Suppressor macrophage treated with lipopolysaccharide for 1 hour (primary cell): ENCODE measurements at regions not wholly inside any gene's neighbourhood (a gene's known extent, or its start where the extent isn't known, plus 50 kb on each side); places are given as distances from the start of the nearest gene placed in this dataset.
A peak's percentile ranks its signal among the peaks of the same experiment; 100 is the strongest.

Source experiments
- DNase-seq, 3 donors: peaks; one replicate each; pipeline ENCODE4 v3.0.0-alpha.2; 2020 to 2022

GRCh38 chr7:132072873-132073272, 503.4 kb downstream of the PLXNA4 start:
- no peak for DNase-seq

DNA sequence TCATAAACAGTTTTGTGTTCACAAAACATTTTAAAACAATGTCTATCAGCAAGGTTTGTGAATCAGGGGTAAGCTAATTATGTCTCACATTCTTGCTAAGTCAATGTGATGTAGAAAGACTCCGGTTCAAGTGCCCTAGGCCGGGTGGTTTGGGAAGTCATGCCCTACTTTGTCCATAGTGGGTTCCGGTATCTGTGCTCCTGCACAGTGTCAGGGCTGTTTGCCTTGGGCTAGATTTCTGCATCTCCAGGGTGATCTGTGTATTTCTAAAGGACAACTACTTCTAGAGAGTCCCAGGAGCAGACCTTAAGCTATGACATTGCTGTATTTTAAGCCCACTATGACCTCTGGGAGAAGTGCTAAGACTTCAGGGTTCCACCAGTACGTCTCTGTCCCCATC, 504.1 kb downstream of the PLXNA4 start:
- no peak for DNase-seq

GRCh38 chr7:132069306-132069705, 507.0 kb downstream of the PLXNA4 start:
- DNase-seq = no peak

- DNase-seq = no peak
Observed at GRCh38 chr7:132066761-132067171, 509.5 kb downstream of the PLXNA4 start.

- no peak for DNase-seq
Observed at GRCh38 chr7:132065989-132066603, 509.7 kb upstream of the PODXL start.

DNA sequence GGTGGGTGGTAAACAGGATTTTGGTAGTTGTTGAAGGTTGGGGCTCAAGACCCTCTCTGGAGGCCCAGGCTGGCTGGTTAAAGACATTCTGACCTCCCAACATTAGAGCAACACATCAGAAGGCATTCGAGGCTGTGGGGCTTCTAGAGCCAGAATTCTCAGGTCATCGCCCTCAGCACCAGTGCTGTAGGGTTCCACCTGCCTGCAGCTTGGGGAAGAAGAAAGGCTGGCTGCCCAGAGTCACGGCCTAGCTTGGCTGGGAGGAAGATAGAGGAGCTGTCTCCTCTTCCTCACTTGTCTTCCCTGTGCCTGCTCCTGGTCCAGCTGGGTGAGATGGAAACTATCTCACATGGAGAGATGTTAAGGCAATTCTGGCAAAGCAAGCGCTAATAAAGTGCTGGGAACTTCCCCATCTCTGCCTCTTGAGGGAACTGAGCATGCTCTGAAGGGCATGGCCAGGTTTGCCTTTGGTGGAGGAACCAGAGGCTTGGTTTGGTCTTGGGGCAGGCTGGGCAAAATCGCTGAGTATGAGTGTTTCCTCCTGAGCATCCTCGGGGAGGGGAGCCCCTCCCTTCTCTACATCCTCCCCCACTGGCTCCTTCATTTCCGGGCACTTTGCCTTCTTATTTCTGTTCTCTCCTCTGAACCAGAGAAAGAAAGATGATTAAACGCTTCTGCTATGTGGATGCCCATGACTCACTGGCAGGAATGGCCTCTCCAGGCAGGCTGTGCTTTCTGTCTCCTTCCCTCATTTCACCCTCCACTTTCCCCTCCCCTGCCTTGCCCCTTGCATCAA, 509.0 kb upstream of the PODXL start:
- DNase-seq = no peak

DNA sequence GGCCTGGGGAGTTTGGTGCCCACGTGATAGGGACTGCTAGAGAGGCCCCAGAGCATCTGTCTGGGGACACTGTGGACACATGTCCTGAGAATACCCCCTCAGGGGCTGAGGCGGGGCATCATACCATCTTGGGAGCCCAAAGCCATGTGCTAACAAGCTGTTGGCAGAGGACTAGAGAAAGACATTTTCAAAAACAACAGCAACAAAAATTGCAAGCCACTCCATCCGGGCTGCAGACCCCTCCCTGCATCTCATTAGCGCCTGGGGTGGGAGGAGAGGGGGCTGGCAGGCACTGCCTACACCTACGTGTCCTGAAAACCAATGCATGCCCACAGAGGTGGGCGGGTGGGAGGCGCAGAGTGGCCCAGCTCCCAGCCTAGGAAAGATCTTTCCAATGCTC, 507.4 kb upstream of the PODXL start:
- DNase-seq = no peak

DNA sequence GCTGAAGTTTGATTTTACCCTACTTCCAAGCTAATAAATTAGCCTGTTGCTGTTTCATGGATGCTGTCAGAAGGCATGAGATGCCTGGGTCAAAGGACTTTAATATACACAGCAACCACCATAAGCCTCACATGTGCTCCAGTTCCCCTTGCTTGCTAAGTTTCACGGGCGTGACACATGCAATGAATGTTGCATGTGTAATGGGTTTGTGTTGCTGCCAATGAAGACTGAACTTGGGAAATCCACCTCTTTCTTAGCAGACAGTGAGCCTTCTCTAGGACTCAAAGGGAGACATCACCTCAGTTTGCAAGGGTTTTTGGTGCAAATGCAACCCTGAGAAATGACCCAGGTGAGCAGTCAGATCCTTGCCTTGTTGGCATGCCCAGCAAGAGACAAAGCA, 505.5 kb upstream of the PODXL start:
- no peak for DNase-seq

- no peak for DNase-seq
Observed at GRCh38 chr7:132059141-132059540, 502.7 kb upstream of the PODXL start.

DNA sequence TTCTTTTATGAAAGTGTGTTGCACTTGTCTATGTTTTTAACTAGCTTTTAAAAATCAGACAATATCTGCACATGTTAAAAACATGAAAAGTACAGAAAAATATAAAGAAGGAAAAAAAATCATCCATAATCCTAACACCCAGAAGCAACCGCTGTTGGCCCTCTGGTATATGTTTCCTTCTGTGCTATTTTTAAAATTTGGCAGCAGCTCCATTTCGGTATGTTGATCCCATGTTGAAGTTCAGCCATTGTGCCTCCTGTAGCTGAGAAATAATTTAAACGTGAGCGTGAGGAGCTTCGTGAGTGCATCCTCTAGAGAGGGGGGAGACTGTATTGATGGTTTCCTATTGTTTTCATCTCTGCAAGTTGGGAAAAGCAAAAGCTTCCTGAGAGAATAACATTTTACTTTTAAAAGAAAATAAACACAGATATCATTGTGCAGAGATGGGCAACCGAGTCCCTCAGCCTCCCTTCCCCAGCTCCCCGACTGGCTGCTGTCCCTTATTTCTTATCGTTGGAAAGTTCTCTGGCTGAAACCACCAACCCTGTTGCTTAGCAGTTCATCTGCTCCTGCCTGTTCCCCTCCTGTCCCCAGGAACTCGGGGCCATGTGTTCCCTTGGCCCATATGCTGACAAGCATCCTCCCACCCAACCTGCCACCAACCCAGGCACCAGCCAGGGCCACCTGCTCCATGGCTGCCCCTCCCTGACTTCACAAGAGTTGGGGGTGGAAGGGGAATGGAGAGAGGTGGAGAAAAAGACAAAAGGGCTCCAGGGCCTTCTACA, 499.1 kb upstream of the PODXL start:
- DNase-seq = no peak

DNA sequence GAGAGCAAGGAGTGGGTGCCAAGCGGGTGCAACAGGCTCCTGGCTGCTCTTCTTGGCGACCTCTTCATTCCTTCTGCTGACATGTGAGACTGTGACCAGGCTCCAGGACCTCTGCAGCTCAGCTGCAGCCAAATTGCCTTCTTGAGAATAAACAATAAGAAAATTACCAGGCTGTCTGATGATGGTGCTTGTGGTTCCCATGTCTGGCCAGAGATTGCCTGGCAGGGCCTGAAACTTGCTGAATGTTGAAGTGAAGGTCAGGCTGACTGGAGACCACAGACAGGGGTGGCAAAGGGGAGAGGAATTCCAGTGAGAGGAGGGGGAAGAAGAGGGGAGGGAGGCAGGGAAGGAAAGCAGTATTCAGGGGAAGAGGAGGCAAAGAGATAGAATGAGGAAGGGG, 497.4 kb upstream of the PODXL start:
- DNase-seq = no peak

- no peak for DNase-seq
Observed at GRCh38 chr7:132051311-132051710, 494.9 kb upstream of the PODXL start.

GRCh38 chr7:132049462-132050304, 493.3 kb upstream of the PODXL start:
- DNase-seq = peak; percentile 29 to 53 (median 53)

DNA sequence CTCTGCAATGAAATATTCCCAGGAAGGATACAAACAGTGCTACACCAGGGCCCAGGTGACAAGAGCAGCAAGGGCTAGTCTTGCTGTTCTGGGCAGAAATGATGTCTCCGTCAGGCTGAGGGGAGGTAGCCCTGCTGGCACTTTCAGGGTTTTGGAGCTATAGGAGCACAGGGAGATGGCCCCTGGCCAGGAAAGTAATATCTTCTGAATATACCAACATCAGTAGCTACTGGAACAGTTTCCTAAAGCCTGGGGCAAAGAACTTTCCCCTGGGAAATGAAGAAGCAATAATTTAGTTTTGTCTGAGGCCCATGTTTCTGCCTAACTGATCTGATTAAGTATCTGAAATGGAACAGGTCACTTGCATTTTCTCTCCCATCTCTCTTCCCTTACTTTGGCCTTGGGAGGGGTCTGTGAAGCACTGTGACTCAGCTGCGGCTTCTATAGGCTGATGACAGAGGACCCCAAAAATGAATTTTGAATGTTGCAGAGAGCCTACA, 489.1 kb upstream of the PODXL start:
- no peak for DNase-seq

- DNase-seq = no peak
Observed at GRCh38 chr7:132045002-132045401, 488.6 kb upstream of the PODXL start.

DNA sequence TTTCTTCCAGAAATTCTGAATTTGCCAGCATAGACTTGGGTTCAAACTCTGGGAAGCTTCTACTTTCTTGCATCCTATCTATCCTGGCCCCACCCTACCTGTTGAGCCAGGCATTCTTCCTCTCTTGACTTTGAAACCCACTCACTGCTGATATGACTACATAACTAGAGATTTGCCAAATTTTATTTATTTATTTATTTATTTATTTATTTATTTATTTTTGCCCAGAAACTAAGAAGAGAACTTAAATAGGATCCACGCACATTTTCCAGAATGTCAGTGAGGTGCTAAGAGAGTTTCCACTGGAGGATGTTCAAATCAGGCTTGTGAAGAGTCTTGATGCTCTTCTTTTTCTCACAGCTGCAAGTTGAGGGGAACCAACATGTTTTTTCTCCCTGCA, 487.8 kb upstream of the PODXL start:
- DNase-seq = no peak

GRCh38 chr7:132041108-132041507, 484.7 kb upstream of the PODXL start:
- DNase-seq = no peak

GRCh38 chr7:132035517-132036362, 479.3 kb upstream of the PODXL start:
- no peak for DNase-seq

- DNase-seq = no peak
Observed at GRCh38 chr7:132034748-132035416, 478.5 kb upstream of the PODXL start.

DNA sequence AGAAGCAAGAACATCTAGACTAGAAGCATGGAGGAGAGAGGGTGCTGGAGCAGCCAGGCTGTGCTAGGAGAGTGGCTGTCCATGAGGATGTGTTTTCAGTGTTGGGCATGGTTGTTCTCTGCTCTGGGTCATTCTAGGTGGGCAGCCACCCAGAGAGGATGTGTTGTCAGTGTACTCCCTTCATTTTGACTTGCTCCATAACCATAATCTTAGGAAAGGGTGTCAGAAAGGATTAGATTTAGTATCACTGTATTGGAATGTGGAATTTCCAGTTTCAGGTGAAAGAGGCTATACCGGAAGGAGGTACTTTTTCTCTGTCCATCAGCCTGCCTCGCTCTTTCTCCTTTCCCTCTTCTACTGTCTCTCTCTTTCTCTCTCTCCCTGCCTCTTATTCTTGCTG, 474.5 kb upstream of the PODXL start:
- DNase-seq = no peak

DNA sequence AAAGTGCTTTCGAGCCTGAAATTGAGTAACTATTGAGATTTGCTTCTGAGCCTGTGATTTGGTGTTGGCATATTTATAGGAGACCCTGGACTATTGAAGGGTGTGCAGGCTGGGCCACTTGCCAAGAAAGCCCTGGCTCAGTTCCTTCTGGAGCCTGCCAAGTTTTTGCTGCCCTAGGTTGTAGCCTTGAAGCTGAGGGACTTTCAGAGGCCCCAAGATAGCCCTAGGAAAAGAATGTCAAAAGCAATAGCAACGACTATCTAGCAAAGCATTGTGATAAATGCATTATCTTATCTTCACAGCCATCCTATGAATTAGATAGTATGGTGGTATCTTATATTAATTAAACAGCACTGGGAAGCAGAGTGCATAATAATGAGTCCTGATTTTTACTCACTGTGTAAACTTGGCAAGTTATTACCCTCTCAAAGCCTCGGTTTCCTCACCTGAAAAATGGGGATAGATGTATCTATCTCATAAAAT, 473.7 kb upstream of the PODXL start:
- DNase-seq = no peak
